K562 (cell line): ENCODE measurements at regions not wholly inside any gene's neighbourhood (a gene's known extent, or its start where the extent isn't known, plus 50 kb on each side); places are given as distances from the start of the nearest gene placed in this dataset.

Experiments used
- ATAC-seq: fragments of 200-7000 bp; cut with Tn5 transposase; 3 replicates; pipeline ENCODE4 v1.9.1; 2020; ENCODE audit warnings: moderate library complexity
- BruUV-seq: library from RNA; stranded (reverse); fragments of 400-500 nt; replicated peaks from 2 replicates; lab custom pipeline; 2021; lab: Mats Ljungman, UMichigan
- CTCF ChIA-PET: fragments of 300-600 bp; formaldehyde crosslinking; extraction: SDS; loops from one replicate; lab custom pipeline; 2021; ENCODE audit warnings: low intra/inter-chr PET ratio; lab: Yijun Ruan, JAX
- POLR2A ChIA-PET: fragments of 300-600, 350-650 bp; sonication (Branson Sonifier 250); formaldehyde crosslinking; extraction: SDS; loops from one replicate; lab custom pipeline; 2021; ENCODE audit warnings: antibody characterized with exemption, inconsistent platforms; lab: Yijun Ruan, JAX
- DNase-seq, 4 experiments: peaks; one replicate each; pipeline versions ENCODE4 v3.0.0 to v3.0.0-alpha.2; 2011 to 2018; ENCODE audit warnings: low spot score in 3 of 4, mixed read lengths in 3 of 4; ENCODE audit errors: extremely low read depth in 1 of 4
- FAIRE-seq: peaks from 2 replicates; lab custom pipeline; 2011; peaks lifted over from hg19 to GRCh38; lab: Jason Lieb, UNC
- H2AFZ ChIP-seq: 2 replicates; pipeline ENCODE4 v1.6.0; 2011; ENCODE audit warnings: low read depth, low read length, control low read depth, inconsistent platforms
- H3K27ac ChIP-seq: fragments of 200-600 bp; 3 replicates; pipeline ENCODE4 v1.8.0; 2011; ENCODE audit warnings: low read depth, mild to moderate bottlenecking, control low read depth, inconsistent platforms, low read length, moderate library complexity, mixed read lengths; ENCODE audit errors: extremely low read depth
- H3K27me3 ChIP-seq, 2 experiments: fragments of 300-600 bp in 1 of 2; 2 replicates in 1 of 2; 3 replicates in 1 of 2; pipeline versions ENCODE4 v1.6.0 to v1.8.0; 2011; ENCODE audit warnings: inconsistent platforms in 2 of 2, low read length in 2 of 2, mild to moderate bottlenecking in 1 of 2, mixed read lengths in 1 of 2, moderate library complexity in 1 of 2; ENCODE audit not compliant: control insufficient read depth in 2 of 2, insufficient read depth in 2 of 2
- H3K36me3 ChIP-seq: fragments of 300-600 bp; 3 replicates; pipeline ENCODE4 v1.8.0; 2011; ENCODE audit warnings: mild to moderate bottlenecking, low read length, inconsistent platforms; ENCODE audit not compliant: control insufficient read depth, insufficient read depth
- H3K4me1 ChIP-seq, 2 experiments: fragments of 200-600 bp in 1 of 2; replicated peaks in 1 of 2; 2 replicates in 1 of 2; 3 replicates in 1 of 2; pipeline versions ENCODE4 v1.5.1 to v1.8.0; 2011; ENCODE audit warnings: inconsistent platforms in 2 of 2, low read length in 2 of 2, mild to moderate bottlenecking in 1 of 2, mixed read lengths in 1 of 2, moderate library complexity in 1 of 2; ENCODE audit not compliant: control insufficient read depth in 2 of 2, insufficient read depth in 2 of 2
- H3K4me2 ChIP-seq: 2 replicates; pipeline ENCODE4 v1.6.1; 2011; ENCODE audit warnings: low read length, control low read depth, inconsistent platforms, mixed read lengths; ENCODE audit not compliant: insufficient read depth
- H3K4me3 ChIP-seq: fragments of 200-600 bp; sonication (generic), shearing (Covaris generic); 2 replicates; pipeline ENCODE4 v1.5.1; 2016; ENCODE audit warnings: control low read depth, inconsistent platforms
- H3K79me2 ChIP-seq: fragments of 200-600 bp; 3 replicates; pipeline ENCODE4 v1.8.0; 2011; ENCODE audit warnings: low read length, inconsistent platforms; ENCODE audit not compliant: control insufficient read depth, insufficient read depth
- H3K9ac ChIP-seq, 2 experiments: 2 replicates each; pipeline versions ENCODE4 v1.6.0 to v1.6.1; 2011; ENCODE audit warnings: low read depth in 2 of 2, low read length in 2 of 2, control low read depth in 1 of 2, inconsistent platforms in 1 of 2, mild to moderate bottlenecking in 1 of 2, mixed read lengths in 1 of 2; ENCODE audit not compliant: insufficient read depth in 1 of 2
- H3K9me1 ChIP-seq: one replicate; pipeline ENCODE4 v1.6.0; 2011; ENCODE audit warnings: inconsistent platforms, mild to moderate bottlenecking, low read length, moderate library complexity; ENCODE audit not compliant: control insufficient read depth, insufficient read depth
- H3K9me3 ChIP-seq: replicated peaks from 2 replicates; pipeline ENCODE4 v1.5.1; 2011; ENCODE audit warnings: low read depth, low read length, inconsistent platforms; ENCODE audit not compliant: control insufficient read depth, insufficient read depth
- H4K20me1 ChIP-seq: replicated peaks from 2 replicates; pipeline ENCODE4 v1.6.1; 2011; ENCODE audit warnings: low read length, inconsistent platforms, mixed read lengths; ENCODE audit not compliant: control insufficient read depth, insufficient read depth
- MEF2A ChIP-seq: IDR thresholded peaks from 2 replicates; pipeline ENCODE4 v1.6.1; 2011; ENCODE audit warnings: low read depth, mild to moderate bottlenecking, low read length, moderate library complexity; ENCODE audit not compliant: control insufficient read depth
- NKRF ChIP-seq: fragments of 450-650 bp; IDR thresholded peaks from 2 replicates; pipeline ENCODE4 v1.6.1; 2016; ENCODE audit warnings: borderline replicate concordance
- NR1H2 ChIP-seq: sonication (generic); formaldehyde crosslinking; IDR thresholded peaks from 2 replicates; pipeline ENCODE4 v1.4.0; 2020; ENCODE audit warnings: mild to moderate bottlenecking, missing genetic modification reagents
- ZBTB43 ChIP-seq: sonication (generic); formaldehyde crosslinking; IDR thresholded peaks from 2 replicates; pipeline ENCODE4 v1.8.0; 2023; ENCODE audit warnings: mild to moderate bottlenecking, missing genetic modification reagents
- ZNF586 ChIP-seq: fragments of 450-650 bp; formaldehyde crosslinking; conservative IDR thresholded peaks from 2 replicates; pipeline ENCODE4 v1.4.0; 2020; ENCODE audit warnings: mild to moderate bottlenecking, moderate library complexity
- WGBS: fragments of 100-300 bp; shearing (Covaris generic); methylation state at CpG from one replicate; pipeline ENCODE4 v1.1.6; 2016; ENCODE audit warnings: low coverage, mixed read lengths; ENCODE audit not compliant: insufficient coverage; ENCODE audit errors: missing lambda C conversion rate; 5-methylcytosine and 5-hydroxymethylcytosine counted together
- in situ Hi-C: fragments of 300-500 bp; cut with MboI; formaldehyde crosslinking; loops from 4 replicates; pipeline ENCODE4 v1.15.0; 2018; ENCODE audit warnings: inconsistent platforms, mixed read lengths
- intact Hi-C: fragments of 100-400 bp; cut with micrococcal nuclease; formaldehyde crosslinking; loops from 2 replicates; pipeline ENCODE4 v1.14.2; 2022
- TF ChIP-seq, protein P1 (sequence below): fragments of 250-450 bp; sonication (Bioruptor Pico); IDR thresholded peaks from 2 replicates; pipeline ENCODE4 v1.8.0; 2022; ENCODE audit warnings: moderate library complexity, mild to moderate bottlenecking, inconsistent platforms
- TF ChIP-seq, protein P2 (sequence below): sonication (generic); formaldehyde crosslinking; IDR thresholded peaks from 2 replicates; pipeline ENCODE4 v1.8.1; 2023; ENCODE audit warnings: missing genetic modification reagents, mild to moderate bottlenecking, borderline replicate concordance

- no peaks in the 10 kb centered on the region for H3K79me2 ChIP-seq
- no peak for TF ChIP-seq ZNF586 (CRISPR knock-in tag)
- TF ChIP-seq ZBTB43: no peak
- TF ChIP-seq NR1H2 (CRISPR knock-in tag): no peak
- TF ChIP-seq, all 486 proteins: peak for 0
- intact Hi-C loops: no loop called here
- no peak overlapping the region for H3K9ac ChIP-seq
- no peak overlapping the region for H2AFZ ChIP-seq
- in situ Hi-C loops: no loop called here
- no peak for ATAC-seq
- no peaks in the 10 kb centered on the region for H3K9me3 ChIP-seq
- H4K20me1 ChIP-seq: no peaks in the 10 kb centered on the region
- H3K27me3 ChIP-seq: no peaks in the 10 kb centered on the region
- CTCF ChIA-PET: no interaction called here
- POLR2A ChIA-PET: no interaction called here
- DNase-seq: no peak
- no peaks in the 10 kb centered on the region for H3K36me3 ChIP-seq
- no peak for FAIRE-seq
- WGBS: 0% methylated on average over 1 of the region's 1 CpG
- no TSS peak for BruUV-seq
- no peaks in the 10 kb centered on the region for H3K9me1 ChIP-seq
- H3K4me2 ChIP-seq: no peak overlapping the region
- H3K27ac ChIP-seq: no peak overlapping the region
- no peaks in the 10 kb centered on the region for H3K4me1 ChIP-seq
- H3K4me3 ChIP-seq: no peak overlapping the region
These were observed 261.1 kb downstream of the MED10 start for GRCh38 chr5:6117212-6117611.

- DNase-seq: no peak
- FAIRE-seq: peak; percentile 6
- TF ChIP-seq, protein P1, sequence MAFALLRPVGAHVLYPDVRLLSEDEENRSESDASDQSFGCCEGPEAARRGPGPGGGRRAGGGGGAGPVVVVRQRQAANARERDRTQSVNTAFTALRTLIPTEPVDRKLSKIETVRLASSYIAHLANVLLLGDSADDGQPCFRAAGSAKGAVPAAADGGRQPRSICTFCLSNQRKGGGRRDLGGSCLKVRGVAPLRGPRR (CRISPR knock-in tag): no peak
- TF ChIP-seq, protein P2, sequence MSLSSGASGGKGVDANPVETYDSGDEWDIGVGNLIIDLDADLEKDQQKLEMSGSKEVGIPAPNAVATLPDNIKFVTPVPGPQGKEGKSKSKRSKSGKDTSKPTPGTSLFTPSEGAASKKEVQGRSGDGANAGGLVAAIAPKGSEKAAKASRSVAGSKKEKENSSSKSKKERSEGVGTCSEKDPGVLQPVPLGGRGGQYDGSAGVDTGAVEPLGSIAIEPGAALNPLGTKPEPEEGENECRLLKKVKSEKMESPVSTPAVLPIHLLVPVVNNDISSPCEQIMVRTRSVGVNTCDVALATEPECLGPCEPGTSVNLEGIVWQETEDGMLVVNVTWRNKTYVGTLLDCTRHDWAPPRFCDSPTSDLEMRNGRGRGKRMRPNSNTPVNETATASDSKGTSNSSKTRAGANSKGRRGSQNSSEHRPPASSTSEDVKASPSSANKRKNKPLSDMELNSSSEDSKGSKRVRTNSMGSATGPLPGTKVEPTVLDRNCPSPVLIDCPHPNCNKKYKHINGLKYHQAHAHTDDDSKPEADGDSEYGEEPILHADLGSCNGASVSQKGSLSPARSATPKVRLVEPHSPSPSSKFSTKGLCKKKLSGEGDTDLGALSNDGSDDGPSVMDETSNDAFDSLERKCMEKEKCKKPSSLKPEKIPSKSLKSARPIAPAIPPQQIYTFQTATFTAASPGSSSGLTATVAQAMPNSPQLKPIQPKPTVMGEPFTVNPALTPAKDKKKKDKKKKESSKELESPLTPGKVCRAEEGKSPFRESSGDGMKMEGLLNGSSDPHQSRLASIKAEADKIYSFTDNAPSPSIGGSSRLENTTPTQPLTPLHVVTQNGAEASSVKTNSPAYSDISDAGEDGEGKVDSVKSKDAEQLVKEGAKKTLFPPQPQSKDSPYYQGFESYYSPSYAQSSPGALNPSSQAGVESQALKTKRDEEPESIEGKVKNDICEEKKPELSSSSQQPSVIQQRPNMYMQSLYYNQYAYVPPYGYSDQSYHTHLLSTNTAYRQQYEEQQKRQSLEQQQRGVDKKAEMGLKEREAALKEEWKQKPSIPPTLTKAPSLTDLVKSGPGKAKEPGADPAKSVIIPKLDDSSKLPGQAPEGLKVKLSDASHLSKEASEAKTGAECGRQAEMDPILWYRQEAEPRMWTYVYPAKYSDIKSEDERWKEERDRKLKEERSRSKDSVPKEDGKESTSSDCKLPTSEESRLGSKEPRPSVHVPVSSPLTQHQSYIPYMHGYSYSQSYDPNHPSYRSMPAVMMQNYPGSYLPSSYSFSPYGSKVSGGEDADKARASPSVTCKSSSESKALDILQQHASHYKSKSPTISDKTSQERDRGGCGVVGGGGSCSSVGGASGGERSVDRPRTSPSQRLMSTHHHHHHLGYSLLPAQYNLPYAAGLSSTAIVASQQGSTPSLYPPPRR (CRISPR knock-in tag): no peak
- TF ChIP-seq NKRF (no peak), MEF2A (no peak)
These were observed 262.5 kb downstream of the MED10 start for GRCh38 chr5:6115852-6116251.

More at GRCh38 chr5:6115852-6116251, 262.5 kb downstream of the MED10 start:
- intact Hi-C loops (no loop called here), in situ Hi-C loops (no loop called here)
- Histone ChIP-seq H3K27me3 (0 out of 5 replicates have a peak, but pooled peaks cover 0 to 4% of the 10 kb centered on the region in 2 experiments), H3K79me2 (no peaks in the 10 kb centered on the region), H3K27ac (no peak overlapping the region), H3K4me3 (no peak overlapping the region), H4K20me1 (no peaks in the 10 kb centered on the region), H3K4me1 (no peaks in the 10 kb centered on the region), H3K9ac (no peak overlapping the region), H3K9me1 (no peaks in the 10 kb centered on the region), H3K36me3 (no peaks in the 10 kb centered on the region), H3K9me3 (no peaks in the 10 kb centered on the region), H2AFZ (no peak overlapping the region), H3K4me2 (no peak overlapping the region)
- POLR2A ChIA-PET: no interaction called here
- WGBS: 0% methylated on average over 4 of the region's 4 CpGs
- no TSS peak for BruUV-seq
- no peak for ATAC-seq
- CTCF ChIA-PET: no interaction called here
